OCI-LY1 (cell line): ENCODE measurements at regions not wholly inside any gene's neighbourhood (a gene's known extent, or its start where the extent isn't known, plus 50 kb on each side); places are given as distances from the start of the nearest gene placed in this dataset.

ENCODE experiments used
- H2AFZ ChIP-seq: fragments of 200-600 bp; sonication (generic), shearing (Covaris generic); 2 replicates; pipeline ENCODE4 v1.6.0; 2014; ENCODE audit warnings: antibody characterized with exemption, mild to moderate bottlenecking, low read length
- H3F3A ChIP-seq: fragments of 200-600 bp; sonication (generic), shearing (Covaris generic); 2 replicates; pipeline ENCODE4 v1.6.0; 2014; ENCODE audit warnings: mild to moderate bottlenecking, antibody characterized with exemption, low read length, moderate library complexity; ENCODE audit not compliant: insufficient read depth
- H3K27ac ChIP-seq: fragments of 200-600 bp; sonication (generic); 2 replicates; pipeline ENCODE4 v1.5.1; 2014; ENCODE audit warnings: low read length, mixed run types, mild to moderate bottlenecking, low read depth; ENCODE audit not compliant: poor library complexity, severe bottlenecking
- H3K27me3 ChIP-seq: fragments of 200-600 bp; sonication (generic); 2 replicates; pipeline ENCODE4 v1.6.0; 2014; ENCODE audit warnings: antibody characterized with exemption, mild to moderate bottlenecking, low read length, moderate library complexity; ENCODE audit not compliant: insufficient read depth
- H3K36me3 ChIP-seq: fragments of 200-600 bp; sonication (generic); 2 replicates; pipeline ENCODE4 v1.6.1; 2014; ENCODE audit warnings: mild to moderate bottlenecking, antibody characterized with exemption, low read length, moderate library complexity, mixed read lengths; ENCODE audit not compliant: insufficient read depth
- H3K4me1 ChIP-seq: fragments of 200-600 bp; sonication (generic); 2 replicates; pipeline ENCODE4 v1.5.1; 2014; ENCODE audit warnings: mild to moderate bottlenecking, low read length, moderate library complexity; ENCODE audit not compliant: insufficient read depth, severe bottlenecking
- H3K4me2 ChIP-seq: fragments of 200-600 bp; sonication (generic), shearing (Covaris generic); 2 replicates; pipeline ENCODE4 v1.6.1; 2014; ENCODE audit warnings: low read length
- H3K4me3 ChIP-seq: fragments of 200-600 bp; sonication (generic); 2 replicates; pipeline ENCODE4 v1.5.1; 2014; ENCODE audit warnings: low read length, low read depth, mild to moderate bottlenecking, mixed read lengths; ENCODE audit not compliant: poor library complexity, severe bottlenecking
- H3K79me2 ChIP-seq: fragments of 200-600 bp; shearing (Covaris generic); 2 replicates; pipeline ENCODE4 v1.6.1; 2016; ENCODE audit warnings: mixed run types, low read length, mixed read lengths; ENCODE audit not compliant: insufficient read depth
- H3K9ac ChIP-seq: fragments of 200-600 bp; sonication (generic), shearing (Covaris generic); 2 replicates; pipeline ENCODE4 v1.6.1; 2014; ENCODE audit warnings: mild to moderate bottlenecking, low read length, mixed read lengths
- H3K9me2 ChIP-seq: fragments of 200-600 bp; sonication (generic), shearing (Covaris generic); 2 replicates; pipeline ENCODE4 v1.6.1; 2014; ENCODE audit warnings: low read depth, mild to moderate bottlenecking, low read length, mixed read lengths
- H3K9me3 ChIP-seq: fragments of 200-600 bp; shearing (Covaris generic); 2 replicates; pipeline ENCODE4 v1.6.1; 2014; ENCODE audit warnings: low read length, mixed read lengths
- H4K20me1 ChIP-seq: fragments of 200-600 bp; sonication (generic), shearing (Covaris generic); 2 replicates; pipeline ENCODE4 v1.6.0; 2016; ENCODE audit warnings: mild to moderate bottlenecking, low read length; ENCODE audit not compliant: insufficient read depth
- EZH2 ChIP-seq: fragments of 200-600 bp; sonication (generic), shearing (Covaris generic); IDR thresholded peaks from 2 replicates; pipeline ENCODE4 v1.8.0; 2017; ENCODE audit warnings: borderline replicate concordance, mixed run types, mild to moderate bottlenecking, antibody characterized with exemption, low read length, moderate library complexity, mixed read lengths
- TF ChIP-seq, protein P1 (sequence below): fragments of 200-600 bp; sonication (generic), shearing (Covaris generic); IDR thresholded peaks from 2 replicates; pipeline ENCODE4 v1.5.1; 2017; ENCODE audit warnings: mild to moderate bottlenecking, antibody characterized with exemption, low read length, moderate library complexity, mixed read lengths

DNA sequence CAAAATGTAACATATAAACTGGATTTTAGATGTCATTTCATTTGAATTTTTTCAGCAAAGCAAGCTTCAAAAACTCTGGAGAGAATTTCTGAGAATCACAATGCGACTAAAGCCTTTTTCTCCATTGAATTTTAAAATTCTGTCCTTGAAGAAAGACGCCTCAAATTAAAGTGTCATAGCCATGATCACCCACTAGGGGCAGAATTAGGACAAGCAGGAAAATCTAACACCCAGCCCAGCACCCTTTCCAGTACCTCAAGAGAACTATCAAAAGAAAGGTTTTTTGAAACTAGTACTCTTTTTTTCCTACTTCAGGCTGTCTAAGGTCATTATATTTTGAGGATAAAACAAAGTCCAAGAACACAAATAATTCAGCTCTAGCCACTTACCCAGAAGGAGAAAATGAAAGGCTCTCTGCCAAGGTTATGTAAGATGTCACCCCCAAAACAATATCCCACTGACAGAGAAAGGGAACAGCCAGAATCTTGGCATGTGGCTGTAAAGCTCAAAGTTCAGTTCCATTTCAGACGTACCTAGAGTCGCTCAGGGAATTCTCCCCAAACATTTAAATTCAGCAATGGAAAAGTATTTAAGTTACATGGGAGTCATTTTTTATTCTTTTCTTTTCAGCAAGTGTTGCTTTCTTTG, 299.4 kb downstream of the SNX13 start:
- TF ChIP-seq EZH2, result no peak
- TF ChIP-seq, protein P1, sequence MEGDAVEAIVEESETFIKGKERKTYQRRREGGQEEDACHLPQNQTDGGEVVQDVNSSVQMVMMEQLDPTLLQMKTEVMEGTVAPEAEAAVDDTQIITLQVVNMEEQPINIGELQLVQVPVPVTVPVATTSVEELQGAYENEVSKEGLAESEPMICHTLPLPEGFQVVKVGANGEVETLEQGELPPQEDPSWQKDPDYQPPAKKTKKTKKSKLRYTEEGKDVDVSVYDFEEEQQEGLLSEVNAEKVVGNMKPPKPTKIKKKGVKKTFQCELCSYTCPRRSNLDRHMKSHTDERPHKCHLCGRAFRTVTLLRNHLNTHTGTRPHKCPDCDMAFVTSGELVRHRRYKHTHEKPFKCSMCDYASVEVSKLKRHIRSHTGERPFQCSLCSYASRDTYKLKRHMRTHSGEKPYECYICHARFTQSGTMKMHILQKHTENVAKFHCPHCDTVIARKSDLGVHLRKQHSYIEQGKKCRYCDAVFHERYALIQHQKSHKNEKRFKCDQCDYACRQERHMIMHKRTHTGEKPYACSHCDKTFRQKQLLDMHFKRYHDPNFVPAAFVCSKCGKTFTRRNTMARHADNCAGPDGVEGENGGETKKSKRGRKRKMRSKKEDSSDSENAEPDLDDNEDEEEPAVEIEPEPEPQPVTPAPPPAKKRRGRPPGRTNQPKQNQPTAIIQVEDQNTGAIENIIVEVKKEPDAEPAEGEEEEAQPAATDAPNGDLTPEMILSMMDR, result peak; percentile 79

DNA sequence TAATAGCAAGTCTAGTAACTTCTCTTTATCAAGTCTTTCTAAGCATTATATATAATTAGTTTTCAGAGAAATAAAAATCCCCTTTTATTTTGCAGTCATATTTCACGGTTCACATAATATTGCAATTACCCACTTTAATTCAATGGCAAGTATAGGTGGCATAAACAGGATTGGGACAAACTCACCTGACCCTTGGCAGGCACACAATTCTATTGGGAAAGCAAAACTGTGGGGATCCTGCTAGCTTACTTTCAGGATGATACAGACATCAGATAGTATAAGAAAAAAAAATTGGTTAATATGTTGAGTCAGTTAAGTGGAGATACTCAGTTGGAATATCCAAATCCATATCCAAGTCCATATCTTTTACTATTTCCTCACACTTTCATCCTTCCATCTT, 294.8 kb downstream of the SNX13 start:
- no peak overlapping the region for H3K4me2 ChIP-seq
- no peaks in the 10 kb centered on the region for H4K20me1 ChIP-seq
- no peak overlapping the region for H3K27ac ChIP-seq

More for the DNA sequence above, 299.4 kb downstream of the SNX13 start:
- Histone ChIP-seq H3K36me3 (no peaks in the 10 kb centered on the region), H4K20me1 (no peaks in the 10 kb centered on the region), H3F3A (no peaks in the 10 kb centered on the region), H3K4me1 (no peaks in the 10 kb centered on the region), H3K4me2 (no peak overlapping the region), H3K79me2 (no peaks in the 10 kb centered on the region), H3K9ac (no peak overlapping the region), H3K27ac (no peak overlapping the region), H2AFZ (no peak overlapping the region), H3K27me3 (no peaks in the 10 kb centered on the region), H3K4me3 (no peak overlapping the region), H3K9me3 (no peaks in the 10 kb centered on the region), H3K9me2 (no peaks in the 10 kb centered on the region)

DNA sequence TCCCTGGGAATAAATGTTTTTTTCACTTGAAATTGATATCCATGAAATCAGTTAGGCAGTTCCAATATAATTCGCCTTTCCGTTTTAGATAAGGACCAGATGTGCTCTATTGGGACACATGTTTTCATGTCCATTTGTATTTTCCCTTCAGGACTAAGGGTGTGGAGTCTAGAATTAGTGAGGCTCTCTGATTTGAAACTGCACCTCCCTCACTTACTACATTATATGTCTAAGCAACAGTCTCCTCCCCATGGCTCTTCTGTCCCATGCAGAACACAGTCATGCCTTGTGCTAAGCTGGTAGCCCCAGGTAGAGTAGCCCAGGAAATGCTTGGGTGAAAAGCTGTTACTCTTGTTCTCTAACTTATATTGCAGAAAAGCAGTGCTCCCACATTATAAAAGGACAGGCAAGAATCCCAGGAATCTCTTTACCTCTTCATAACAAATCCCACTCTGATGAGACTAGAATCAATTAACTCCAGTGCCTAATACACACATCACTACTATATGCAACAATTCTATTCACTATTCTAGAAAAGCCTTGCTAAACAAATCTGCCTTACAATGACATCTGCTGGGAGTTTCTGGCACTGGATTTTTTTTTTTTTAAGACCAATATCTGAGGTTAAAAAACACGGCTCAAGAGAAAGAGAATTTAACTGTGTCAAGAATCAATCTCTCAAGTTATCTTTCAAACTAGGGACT, 293.9 kb downstream of the SNX13 start:
- no peaks in the 10 kb centered on the region for H3K27me3 ChIP-seq
- no peaks in the 10 kb centered on the region for H4K20me1 ChIP-seq
- H3K4me1 ChIP-seq, result no peaks in the 10 kb centered on the region
- no peak overlapping the region for H3K9ac ChIP-seq
- TF ChIP-seq EZH2, result no peak
- TF ChIP-seq, protein P1, result peak; percentile 29; the same call in 1 of the 2 replicates
- H3K9me3 ChIP-seq, result no peaks in the 10 kb centered on the region
- no peaks in the 10 kb centered on the region for H3K36me3 ChIP-seq
- H3F3A ChIP-seq, result no peaks in the 10 kb centered on the region
- no peak overlapping the region for H3K27ac ChIP-seq
- H3K4me2 ChIP-seq, result no peak overlapping the region
- H3K79me2 ChIP-seq, result no peaks in the 10 kb centered on the region
- H3K4me3 ChIP-seq, result no peak overlapping the region
- no peak overlapping the region for H2AFZ ChIP-seq
- H3K9me2 ChIP-seq, result no peaks in the 10 kb centered on the region

More for the DNA sequence above, 294.8 kb downstream of the SNX13 start:
- no peak overlapping the region for H3K9ac ChIP-seq
- H3K27me3 ChIP-seq, result no peaks in the 10 kb centered on the region
- TF ChIP-seq, protein P1, result no peak
- no peak for TF ChIP-seq EZH2
- no peaks in the 10 kb centered on the region for H3K79me2 ChIP-seq
- H3K4me1 ChIP-seq, result no peaks in the 10 kb centered on the region
- no peaks in the 10 kb centered on the region for H3K9me2 ChIP-seq
- no peaks in the 10 kb centered on the region for H3F3A ChIP-seq
- H3K4me3 ChIP-seq, result no peak overlapping the region
- H3K36me3 ChIP-seq, result no peaks in the 10 kb centered on the region
- H3K9me3 ChIP-seq, result no peaks in the 10 kb centered on the region
- H2AFZ ChIP-seq, result no peak overlapping the region
